Mucosa of stomach (tissue), 1 donor: ENCODE measurements at regions not wholly inside any gene's neighbourhood (a gene's known extent, or its start where the extent isn't known, plus 50 kb on each side); places are given as distances from the start of the nearest gene placed in this dataset.
"Not testable (repeated sequence)": the region's sequence is repeated elsewhere in the genome, so short reads cannot be mapped to it uniquely, and the experiment has no call there.

Experiments
- H3K27me3 ChIP-seq: one replicate; pipeline ENCODE4 v1.7.0; 2013; ENCODE audit warnings: mild to moderate bottlenecking, low read length; ENCODE audit not compliant: control insufficient read depth, insufficient read depth
- H3K36me3 ChIP-seq: one replicate; pipeline ENCODE4 v1.7.0; 2013; ENCODE audit warnings: low read length; ENCODE audit not compliant: control insufficient read depth, insufficient read depth
- H3K4me1 ChIP-seq: one replicate; pipeline ENCODE4 v1.7.0; 2013; ENCODE audit warnings: mild to moderate bottlenecking, low read length; ENCODE audit not compliant: control insufficient read depth, insufficient read depth
- H3K4me3 ChIP-seq: one replicate; pipeline ENCODE4 v1.7.0; 2013; ENCODE audit warnings: low read length
- H3K9ac ChIP-seq: one replicate; pipeline ENCODE4 v1.7.0; 2013; ENCODE audit warnings: mild to moderate bottlenecking, low read length, moderate library complexity
- H3K9me3 ChIP-seq: one replicate; pipeline ENCODE4 v1.7.0; 2013; ENCODE audit warnings: mild to moderate bottlenecking, low read length, moderate library complexity; ENCODE audit not compliant: control insufficient read depth
- donor health status: Pancreatic carcinoma.

DNA sequence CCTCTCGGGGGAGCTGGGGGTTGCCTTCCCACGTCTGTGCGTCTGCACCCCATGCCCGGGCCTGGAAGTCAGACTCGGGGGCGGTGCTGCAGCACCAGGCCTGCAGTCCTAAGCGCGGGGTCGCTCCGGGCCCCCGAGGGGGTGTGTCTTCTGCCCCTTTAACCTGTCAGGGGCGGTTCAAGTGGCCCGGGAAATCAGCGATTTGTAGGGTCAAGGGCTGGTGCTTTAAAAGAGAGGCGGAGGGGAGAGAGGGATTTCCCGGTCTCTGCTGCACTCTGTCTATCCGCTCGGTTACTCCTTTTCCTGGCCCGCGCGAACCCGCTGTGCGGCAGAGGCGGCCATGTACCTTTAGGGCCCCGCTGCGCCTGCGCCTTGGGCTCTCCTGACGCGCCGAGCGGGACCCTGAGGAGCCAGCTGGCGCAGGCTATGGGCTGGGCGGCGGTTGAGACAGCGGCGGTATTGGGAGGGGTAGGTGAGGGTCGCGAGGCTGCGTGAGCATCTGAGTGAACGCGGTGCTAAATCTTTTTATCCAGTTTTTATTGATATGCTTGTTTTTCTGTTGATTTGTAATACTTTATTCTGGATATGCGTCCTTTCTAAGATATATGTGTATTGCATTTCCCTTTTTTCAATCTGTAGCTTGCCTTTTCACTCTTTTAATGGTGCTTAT, 243.5 kb upstream of the NOTCH2NLA start:
- not testable (repeated sequence) for H3K4me3 ChIP-seq, H3K27me3 ChIP-seq, H3K9ac ChIP-seq, H3K4me1 ChIP-seq, H3K9me3 ChIP-seq, H3K36me3 ChIP-seq

- H3K9ac ChIP-seq, H3K4me3 ChIP-seq, H3K27me3 ChIP-seq, H3K9me3 ChIP-seq, H3K4me1 ChIP-seq, H3K36me3 ChIP-seq: not testable (repeated sequence)
Observed at GRCh38 chr1:146459939-146460338, 231.1 kb upstream of the NOTCH2NLA start.

DNA sequence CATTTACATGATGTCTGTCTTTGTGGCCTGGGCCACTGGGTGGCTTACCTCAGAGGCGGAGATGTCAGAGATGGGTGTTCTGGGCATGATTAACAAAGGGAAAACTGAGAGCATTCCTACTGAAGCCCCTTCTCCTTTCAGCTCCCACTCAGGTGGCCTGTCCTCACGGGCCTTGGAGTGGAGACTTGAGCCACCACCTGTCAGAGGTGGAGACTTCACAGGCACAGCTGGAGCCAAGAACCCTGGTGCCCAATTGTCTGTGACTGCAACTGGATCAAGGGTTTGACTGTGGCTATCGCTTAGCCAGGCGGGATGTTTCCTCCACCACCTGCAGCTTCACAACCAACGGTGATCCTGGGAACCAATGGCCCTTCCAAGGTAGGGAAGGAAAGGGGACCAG, 230.5 kb upstream of the NOTCH2NLA start:
- H3K9me3 ChIP-seq, H3K27me3 ChIP-seq, H3K4me3 ChIP-seq, H3K36me3 ChIP-seq, H3K9ac ChIP-seq, H3K4me1 ChIP-seq: not testable (repeated sequence)

GRCh38 chr1:146448877-146449246, 220.0 kb upstream of the NOTCH2NLA start:
- H3K27me3 ChIP-seq, H3K9me3 ChIP-seq, H3K9ac ChIP-seq, H3K36me3 ChIP-seq, H3K4me1 ChIP-seq, H3K4me3 ChIP-seq: not testable (repeated sequence)

GRCh38 chr1:146448212-146448876, 219.5 kb upstream of the NOTCH2NLA start:
- not testable (repeated sequence) for H3K36me3 ChIP-seq, H3K9ac ChIP-seq, H3K4me3 ChIP-seq, H3K9me3 ChIP-seq, H3K4me1 ChIP-seq, H3K27me3 ChIP-seq

- not testable (repeated sequence) for H3K36me3 ChIP-seq, H3K27me3 ChIP-seq, H3K9me3 ChIP-seq, H3K4me1 ChIP-seq, H3K9ac ChIP-seq, H3K4me3 ChIP-seq
Observed at GRCh38 chr1:146443871-146444222, 215.0 kb upstream of the NOTCH2NLA start.

GRCh38 chr1:146443088-146443870, 214.5 kb upstream of the NOTCH2NLA start:
- H3K9ac ChIP-seq, H3K9me3 ChIP-seq, H3K4me1 ChIP-seq, H3K27me3 ChIP-seq, H3K4me3 ChIP-seq, H3K36me3 ChIP-seq: not testable (repeated sequence)

DNA sequence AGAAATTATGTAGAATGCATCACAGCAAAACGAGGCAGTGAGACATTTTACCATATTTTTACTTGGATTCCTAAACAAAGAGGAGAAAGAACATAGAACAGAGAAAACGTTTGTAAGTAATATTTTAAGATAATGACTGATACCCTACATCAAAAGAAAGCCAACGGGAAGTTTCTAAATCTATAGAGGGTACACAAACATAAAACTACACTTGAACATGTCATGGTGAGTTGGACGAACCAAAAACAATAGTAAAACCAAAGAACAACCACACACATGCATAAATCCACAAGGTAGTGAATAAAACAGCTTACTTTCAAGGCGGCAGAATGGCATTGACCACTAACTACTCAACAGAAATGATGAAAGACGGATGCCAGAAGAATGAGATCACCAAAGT, 209.7 kb upstream of the NOTCH2NLA start:
- not testable (repeated sequence) for H3K27me3 ChIP-seq, H3K9me3 ChIP-seq, H3K36me3 ChIP-seq, H3K4me3 ChIP-seq, H3K9ac ChIP-seq, H3K4me1 ChIP-seq

GRCh38 chr1:146416642-146417041, 187.8 kb upstream of the NOTCH2NLA start:
- not testable (repeated sequence) for H3K4me1 ChIP-seq, H3K27me3 ChIP-seq

DNA sequence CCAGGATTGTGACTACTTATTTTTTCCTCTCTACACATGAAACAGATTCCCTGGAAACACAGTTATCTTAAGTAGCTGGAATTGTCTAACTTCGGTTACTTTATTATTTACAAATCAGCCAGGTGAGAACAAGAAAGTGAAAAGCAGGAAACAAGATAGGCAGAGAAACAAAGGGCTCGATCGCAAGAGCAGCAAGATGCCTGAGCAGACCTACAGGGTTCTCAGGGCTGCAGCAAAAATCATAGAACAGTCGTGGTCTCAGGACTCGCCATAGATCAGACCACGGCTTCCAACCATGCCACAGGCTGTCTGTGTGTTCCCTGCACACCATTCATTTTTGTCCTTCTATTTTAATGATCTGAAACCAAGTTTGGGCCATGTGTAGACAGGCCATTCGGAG, 186.2 kb upstream of the NOTCH2NLA start:
- not testable (repeated sequence) for H3K4me1 ChIP-seq, H3K27me3 ChIP-seq, H3K36me3 ChIP-seq, H3K4me3 ChIP-seq, H3K9ac ChIP-seq, H3K9me3 ChIP-seq

More at GRCh38 chr1:146416642-146417041, 187.8 kb upstream of the NOTCH2NLA start:
- H3K4me3 ChIP-seq, H3K36me3 ChIP-seq, H3K9ac ChIP-seq, H3K9me3 ChIP-seq: not testable (repeated sequence)

DNA sequence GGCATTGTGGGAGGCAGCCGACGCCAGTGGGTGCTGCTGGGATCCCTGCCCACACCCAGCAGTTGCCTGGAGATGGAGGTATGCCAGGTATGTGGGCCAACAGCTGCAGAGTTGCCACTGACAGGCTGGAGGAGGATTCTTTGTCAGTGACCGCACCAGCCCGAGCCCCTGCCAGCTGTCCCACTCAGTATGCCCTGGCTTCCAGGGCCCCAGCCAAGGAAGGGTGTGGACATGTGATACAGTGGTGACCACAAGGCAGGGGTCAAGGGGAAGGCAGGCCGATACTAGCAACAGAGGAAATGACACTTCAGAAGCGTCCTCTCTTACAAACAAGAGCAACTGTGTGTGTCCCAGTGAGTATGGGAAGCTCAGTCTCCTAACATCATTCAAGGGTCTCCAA, 185.1 kb upstream of the NOTCH2NLA start:
- not testable (repeated sequence) for H3K4me1 ChIP-seq, H3K9me3 ChIP-seq, H3K4me3 ChIP-seq, H3K27me3 ChIP-seq, H3K36me3 ChIP-seq, H3K9ac ChIP-seq

DNA sequence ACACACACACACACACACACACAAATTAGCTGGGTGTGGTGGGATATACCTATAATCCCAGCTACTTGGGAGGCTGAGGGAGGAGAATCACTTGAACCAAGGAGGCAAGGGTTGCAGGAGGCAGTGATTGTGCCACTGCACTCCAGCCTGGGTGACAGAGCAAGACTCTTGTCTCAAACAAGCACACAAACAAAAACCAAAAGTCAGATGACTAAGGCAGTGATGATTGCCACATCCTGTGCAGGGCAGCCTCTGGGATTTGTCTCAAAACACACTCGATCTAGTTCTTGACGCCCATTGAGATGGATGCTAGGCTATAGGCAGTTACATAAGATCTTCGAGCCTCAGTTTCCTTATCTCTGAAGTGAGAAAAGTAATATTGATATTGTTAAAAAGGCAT, 183.1 kb upstream of the NOTCH2NLA start:
- H3K4me1 ChIP-seq, H3K4me3 ChIP-seq, H3K9me3 ChIP-seq, H3K36me3 ChIP-seq, H3K9ac ChIP-seq, H3K27me3 ChIP-seq: not testable (repeated sequence)
